Neural cell (in vitro differentiated cells): ENCODE measurements at regions not wholly inside any gene's neighbourhood (a gene's known extent, or its start where the extent isn't known, plus 50 kb on each side); places are given as distances from the start of the nearest gene placed in this dataset.

Experiments used
- H2AFZ ChIP-seq: fragments of 200-600, 300-800 bp; sonication (generic), shearing (Covaris generic); 2 replicates; pipeline ENCODE4 v1.6.0; 2014; ENCODE audit warnings: low read depth, mild to moderate bottlenecking, antibody characterized with exemption, low read length, moderate library complexity
- H3F3A ChIP-seq: fragments of 200-600 bp; shearing (Covaris generic); 2 replicates; pipeline ENCODE4 v1.6.1; 2016; ENCODE audit warnings: mild to moderate bottlenecking, moderate library complexity, mixed read lengths, antibody characterized with exemption, low read length; ENCODE audit not compliant: insufficient read depth, poor library complexity, severe bottlenecking
- H3K27ac ChIP-seq: fragments of 200-600, 300-800 bp; sonication (generic), shearing (Covaris generic); 2 replicates; pipeline ENCODE4 v1.5.1; 2014; ENCODE audit warnings: mild to moderate bottlenecking, low read length, moderate library complexity
- H3K27me3 ChIP-seq: fragments of 300-800, 200-600 bp; sonication (generic), shearing (Covaris generic); 2 replicates; pipeline ENCODE4 v1.6.0; 2014; ENCODE audit warnings: mild to moderate bottlenecking, low read depth, low read length, moderate library complexity; ENCODE audit not compliant: insufficient read depth
- H3K36me3 ChIP-seq: fragments of 300-800, 200-600 bp; sonication (generic), shearing (Covaris generic); 2 replicates; pipeline ENCODE4 v1.5.1; 2014; ENCODE audit warnings: mild to moderate bottlenecking, antibody characterized with exemption, low read length, moderate library complexity; ENCODE audit not compliant: insufficient read depth
- H3K4me2 ChIP-seq: fragments of 300-800, 200-600 bp; sonication (generic), shearing (Covaris generic); 2 replicates; pipeline ENCODE4 v1.6.0; 2014; ENCODE audit warnings: mild to moderate bottlenecking, low read length
- H3K4me3 ChIP-seq: fragments of 300-800, 200-600 bp; sonication (generic), shearing (Covaris generic); 2 replicates; pipeline ENCODE4 v1.5.1; 2014; ENCODE audit warnings: mild to moderate bottlenecking, low read length, moderate library complexity
- H3K79me2 ChIP-seq: fragments of 200-600 bp; shearing (Covaris generic); replicated peaks from 2 replicates; pipeline ENCODE4 v1.6.0; 2014; ENCODE audit warnings: mild to moderate bottlenecking, low read length, moderate library complexity; ENCODE audit not compliant: insufficient read depth
- H3K9ac ChIP-seq: fragments of 300-800, 200-600 bp; sonication (generic), shearing (Covaris generic); 2 replicates; pipeline ENCODE4 v1.6.1; 2016; ENCODE audit warnings: mild to moderate bottlenecking, low read length, mixed read lengths
- H3K9me2 ChIP-seq: fragments of 200-600 bp; shearing (Covaris generic); 2 replicates; pipeline ENCODE4 v1.6.1; 2016; ENCODE audit warnings: mild to moderate bottlenecking, low read length, mixed read lengths; ENCODE audit not compliant: insufficient read depth
- H3K9me3 ChIP-seq: fragments of 200-600, 300-800 bp; sonication (generic), shearing (Covaris generic); 2 replicates; pipeline ENCODE4 v1.6.1; 2016; ENCODE audit warnings: mild to moderate bottlenecking, mixed run types, low read length, moderate library complexity, mixed read lengths
- H4K20me1 ChIP-seq: fragments of 200-600 bp; shearing (Covaris generic); 2 replicates; pipeline ENCODE4 v1.6.1; 2016; ENCODE audit warnings: mild to moderate bottlenecking, mixed run types; ENCODE audit not compliant: insufficient read depth
- EP300 ChIP-seq: fragments of 450-650 bp; conservative IDR thresholded peaks from 2 replicates; pipeline ENCODE4 v1.6.1; 2014; ENCODE audit warnings: antibody characterized with exemption, mild to moderate bottlenecking, moderate library complexity; ENCODE audit not compliant: poor library complexity, severe bottlenecking
- EZH2 ChIP-seq: fragments of 200-600, 300-800 bp; shearing (Covaris generic), sonication (generic); IDR thresholded peaks from 2 replicates; pipeline ENCODE4 v1.6.1; 2014; ENCODE audit warnings: antibody characterized with exemption, low read length, borderline replicate concordance, mild to moderate bottlenecking; ENCODE audit not compliant: insufficient read depth, poor library complexity, severe bottlenecking
- MXI1 ChIP-seq: fragments of 450-650 bp; conservative IDR thresholded peaks from 2 replicates; pipeline ENCODE4 v1.6.1; 2014; ENCODE audit warnings: antibody characterized with exemption, mild to moderate bottlenecking; ENCODE audit not compliant: poor library complexity, severe bottlenecking
- POLR2AphosphoS5 ChIP-seq: IDR thresholded peaks from 2 replicates; pipeline ENCODE4 v1.6.1; 2012
- RAD21 ChIP-seq: fragments of 450-650 bp; conservative IDR thresholded peaks from 2 replicates; pipeline ENCODE4 v1.6.1; 2014; ENCODE audit warnings: antibody characterized with exemption, mild to moderate bottlenecking, moderate library complexity
- SMC3 ChIP-seq: fragments of 450-650 bp; conservative IDR thresholded peaks from 2 replicates; pipeline ENCODE4 v1.6.1; 2014; ENCODE audit warnings: antibody characterized with exemption, mild to moderate bottlenecking, moderate library complexity; ENCODE audit not compliant: poor library complexity
- TAF1 ChIP-seq: IDR thresholded peaks from 2 replicates; pipeline ENCODE4 v1.6.1; 2012; ENCODE audit warnings: low read depth
- TF ChIP-seq, protein P1 (sequence below): IDR thresholded peaks from 2 replicates; pipeline ENCODE4 v1.6.1; 2012; ENCODE audit warnings: borderline replicate concordance
- TF ChIP-seq, protein P2 (sequence below): fragments of 450-650 bp; IDR thresholded peaks from 2 replicates; pipeline ENCODE4 v1.5.1; 2014; ENCODE audit warnings: antibody characterized with exemption, mild to moderate bottlenecking, moderate library complexity; ENCODE audit not compliant: poor library complexity, severe bottlenecking

DNA sequence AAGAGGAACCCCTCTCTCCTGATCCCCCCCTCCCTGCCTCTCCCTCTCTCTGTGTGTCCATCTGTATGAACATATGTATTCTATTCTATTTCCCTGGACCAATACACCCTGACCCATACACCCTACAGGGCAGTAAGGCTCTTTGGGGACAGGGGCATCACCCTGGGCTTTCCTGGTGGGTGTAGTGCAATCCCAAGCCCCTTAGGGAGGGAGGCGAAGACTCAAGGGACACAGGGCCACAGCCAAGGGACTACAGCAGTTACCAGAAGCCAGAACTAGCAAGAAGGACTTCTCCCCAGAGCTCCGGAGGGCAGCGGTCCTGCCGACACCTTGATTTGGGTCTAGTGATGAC is 214.2 kb upstream of the RAB6C start:
- Histone ChIP-seq H3K9me3 (no peaks in the 10 kb centered on the region), H3K4me3 (no peak overlapping the region), H3K9me2 (no peaks in the 10 kb centered on the region), H3F3A (no peaks in the 10 kb centered on the region), H4K20me1 (no peaks in the 10 kb centered on the region), H2AFZ (no peak overlapping the region), H3K36me3 (no peaks in the 10 kb centered on the region), H3K79me2 (no peaks in the 10 kb centered on the region), H3K4me2 (no peak overlapping the region), H3K27ac (no peak overlapping the region), H3K9ac (no peak overlapping the region), H3K27me3 (no peaks in the 10 kb centered on the region)
- TF ChIP-seq POLR2AphosphoS5: no peak
- TF ChIP-seq, protein P1, sequence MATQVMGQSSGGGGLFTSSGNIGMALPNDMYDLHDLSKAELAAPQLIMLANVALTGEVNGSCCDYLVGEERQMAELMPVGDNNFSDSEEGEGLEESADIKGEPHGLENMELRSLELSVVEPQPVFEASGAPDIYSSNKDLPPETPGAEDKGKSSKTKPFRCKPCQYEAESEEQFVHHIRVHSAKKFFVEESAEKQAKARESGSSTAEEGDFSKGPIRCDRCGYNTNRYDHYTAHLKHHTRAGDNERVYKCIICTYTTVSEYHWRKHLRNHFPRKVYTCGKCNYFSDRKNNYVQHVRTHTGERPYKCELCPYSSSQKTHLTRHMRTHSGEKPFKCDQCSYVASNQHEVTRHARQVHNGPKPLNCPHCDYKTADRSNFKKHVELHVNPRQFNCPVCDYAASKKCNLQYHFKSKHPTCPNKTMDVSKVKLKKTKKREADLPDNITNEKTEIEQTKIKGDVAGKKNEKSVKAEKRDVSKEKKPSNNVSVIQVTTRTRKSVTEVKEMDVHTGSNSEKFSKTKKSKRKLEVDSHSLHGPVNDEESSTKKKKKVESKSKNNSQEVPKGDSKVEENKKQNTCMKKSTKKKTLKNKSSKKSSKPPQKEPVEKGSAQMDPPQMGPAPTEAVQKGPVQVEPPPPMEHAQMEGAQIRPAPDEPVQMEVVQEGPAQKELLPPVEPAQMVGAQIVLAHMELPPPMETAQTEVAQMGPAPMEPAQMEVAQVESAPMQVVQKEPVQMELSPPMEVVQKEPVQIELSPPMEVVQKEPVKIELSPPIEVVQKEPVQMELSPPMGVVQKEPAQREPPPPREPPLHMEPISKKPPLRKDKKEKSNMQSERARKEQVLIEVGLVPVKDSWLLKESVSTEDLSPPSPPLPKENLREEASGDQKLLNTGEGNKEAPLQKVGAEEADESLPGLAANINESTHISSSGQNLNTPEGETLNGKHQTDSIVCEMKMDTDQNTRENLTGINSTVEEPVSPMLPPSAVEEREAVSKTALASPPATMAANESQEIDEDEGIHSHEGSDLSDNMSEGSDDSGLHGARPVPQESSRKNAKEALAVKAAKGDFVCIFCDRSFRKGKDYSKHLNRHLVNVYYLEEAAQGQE: no peak
- no peak for TF ChIP-seq EP300
- no peak for TF ChIP-seq RAD21
- no peak for TF ChIP-seq TAF1
- TF ChIP-seq, protein P2, sequence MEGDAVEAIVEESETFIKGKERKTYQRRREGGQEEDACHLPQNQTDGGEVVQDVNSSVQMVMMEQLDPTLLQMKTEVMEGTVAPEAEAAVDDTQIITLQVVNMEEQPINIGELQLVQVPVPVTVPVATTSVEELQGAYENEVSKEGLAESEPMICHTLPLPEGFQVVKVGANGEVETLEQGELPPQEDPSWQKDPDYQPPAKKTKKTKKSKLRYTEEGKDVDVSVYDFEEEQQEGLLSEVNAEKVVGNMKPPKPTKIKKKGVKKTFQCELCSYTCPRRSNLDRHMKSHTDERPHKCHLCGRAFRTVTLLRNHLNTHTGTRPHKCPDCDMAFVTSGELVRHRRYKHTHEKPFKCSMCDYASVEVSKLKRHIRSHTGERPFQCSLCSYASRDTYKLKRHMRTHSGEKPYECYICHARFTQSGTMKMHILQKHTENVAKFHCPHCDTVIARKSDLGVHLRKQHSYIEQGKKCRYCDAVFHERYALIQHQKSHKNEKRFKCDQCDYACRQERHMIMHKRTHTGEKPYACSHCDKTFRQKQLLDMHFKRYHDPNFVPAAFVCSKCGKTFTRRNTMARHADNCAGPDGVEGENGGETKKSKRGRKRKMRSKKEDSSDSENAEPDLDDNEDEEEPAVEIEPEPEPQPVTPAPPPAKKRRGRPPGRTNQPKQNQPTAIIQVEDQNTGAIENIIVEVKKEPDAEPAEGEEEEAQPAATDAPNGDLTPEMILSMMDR: no peak
- TF ChIP-seq EZH2: no peak
- TF ChIP-seq SMC3: no peak
- TF ChIP-seq MXI1: no peak

DNA sequence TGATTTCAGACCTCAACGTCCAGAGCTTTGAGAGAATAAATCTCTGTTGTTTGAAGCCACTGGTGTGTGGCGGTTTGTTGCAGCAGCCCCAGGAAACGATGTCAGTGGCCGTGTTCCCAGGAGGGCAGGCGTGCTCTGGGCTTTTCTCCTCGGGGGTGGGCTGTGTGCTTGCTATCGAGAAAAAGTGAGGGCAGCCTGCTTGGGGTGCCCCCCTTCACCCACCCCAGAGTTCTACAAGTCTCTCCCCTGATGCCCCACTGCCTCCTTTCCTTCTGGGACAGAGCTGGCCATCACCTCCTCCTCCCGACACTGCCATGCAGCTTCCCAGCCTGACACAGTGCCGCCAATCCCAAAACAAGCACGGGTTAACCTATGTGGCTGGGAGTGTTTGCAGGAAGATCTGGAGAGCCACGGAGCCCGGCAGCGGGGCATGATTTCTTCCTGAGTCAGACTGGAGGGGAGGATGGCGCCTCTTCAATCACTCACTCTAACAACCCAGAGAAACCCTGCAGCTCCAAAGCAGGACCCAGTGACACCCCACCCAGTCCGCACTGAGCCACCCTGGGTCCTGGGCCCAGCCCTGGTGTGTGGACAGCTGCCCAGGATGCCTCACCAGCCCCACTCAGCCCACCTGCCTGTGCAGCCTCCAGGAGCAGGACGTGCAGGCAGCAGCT is 213.7 kb upstream of the RAB6C start:
- no peak overlapping the region for H2AFZ ChIP-seq
- no peaks in the 10 kb centered on the region for H3K79me2 ChIP-seq
- H3K27me3 ChIP-seq: no peaks in the 10 kb centered on the region
- no peak overlapping the region for H3K4me3 ChIP-seq
- no peak overlapping the region for H3K27ac ChIP-seq
- H4K20me1 ChIP-seq: no peaks in the 10 kb centered on the region
- no peak overlapping the region for H3K4me2 ChIP-seq
- no peak overlapping the region for H3K9ac ChIP-seq
- no peaks in the 10 kb centered on the region for H3K9me2 ChIP-seq
- H3K9me3 ChIP-seq: no peaks in the 10 kb centered on the region
- TF ChIP-seq SMC3 (no peak), EP300 (no peak), TAF1 (no peak), POLR2AphosphoS5 (no peak), RAD21 (no peak), MXI1 (no peak), EZH2 (no peak)
- TF ChIP-seq, protein P2: no peak
- TF ChIP-seq, protein P1: no peak
- H3K36me3 ChIP-seq: no peaks in the 10 kb centered on the region
- no peaks in the 10 kb centered on the region for H3F3A ChIP-seq
